Gastrocnemius medialis (tissue), 4 donors: ENCODE measurements at regions not wholly inside any gene's neighbourhood (a gene's known extent, or its start where the extent isn't known, plus 50 kb on each side); places are given as distances from the start of the nearest gene placed in this dataset.

Experiments
- ATAC-seq, 2 donors: fragments of 150-250 bp; one replicate each; pipeline ENCODE4 v1.9.1; 2016
- DNase-seq, 2 donors: peaks; one replicate each; pipeline ENCODE4 v3.0.0-alpha.2; 2019
- H3K27ac ChIP-seq, 4 donors: fragments of 200-600 bp; sonication (generic); 1 replicate in 1 of 4; 2 replicates in 3 of 4; pipeline ENCODE4 v1.5.1; 2016 to 2018; ENCODE audit warnings: mild to moderate bottlenecking in 2 of 4, moderate library complexity in 1 of 4
- H3K27me3 ChIP-seq, 3 donors: fragments of 200-600 bp; sonication (generic) in 2 of 3; 1 replicate in 1 of 3; 2 replicates in 2 of 3; pipeline versions ENCODE4 v1.5.1 to v1.6.0; 2016 to 2019; ENCODE audit warnings: mild to moderate bottlenecking in 1 of 3, moderate library complexity in 1 of 3
- H3K36me3 ChIP-seq, 2 donors: fragments of 200-600 bp; sonication (generic) in 1 of 2; one replicate each; pipeline ENCODE4 v1.5.1; 2017 to 2018
- H3K4me1 ChIP-seq, 2 donors: fragments of 200-600 bp; sonication (generic) in 1 of 2; one replicate each; pipeline ENCODE4 v1.5.1; 2016 to 2017; ENCODE audit warnings: mild to moderate bottlenecking in 2 of 2
- H3K4me3 ChIP-seq, 4 donors: fragments of 200-600 bp; sonication (generic) in 3 of 4; 1 replicate in 1 of 4; 2 replicates in 3 of 4; pipeline ENCODE4 v1.5.1; 2016 to 2019; ENCODE audit warnings: mild to moderate bottlenecking in 2 of 4
- H3K9me3 ChIP-seq, 3 donors: fragments of 200-600 bp; sonication (generic) in 2 of 3; 1 replicate in 1 of 3; 2 replicates in 2 of 3; pipeline ENCODE4 v1.5.1; 2016 to 2019
- CTCF ChIP-seq, 5 experiments: fragments of 450-650 bp in 3 of 5; fragments of 200-600 bp in 2 of 5; sonication (generic) in 2 of 5; IDR thresholded peaks in 4 of 5; conservative IDR thresholded peaks in 1 of 5; 1 replicate in 4 of 5; 2 replicates in 1 of 5; pipeline ENCODE4 v1.5.1; 2016 to 2019; ENCODE audit warnings: antibody characterized with exemption in 5 of 5, mild to moderate bottlenecking in 3 of 5, moderate library complexity in 3 of 5
- POLR2A ChIP-seq, 2 donors: fragments of 450-650 bp; IDR thresholded peaks; one replicate each; pipeline ENCODE4 v1.6.1; 2017; ENCODE audit warnings: antibody characterized with exemption in 2 of 2, mild to moderate bottlenecking in 2 of 2, moderate library complexity in 2 of 2
- in situ Hi-C, 4 donors: fragments of 200-750 bp; cut with MboI; loops; one replicate each; pipeline versions ENCODE4 v1.15.0 to v1.8.0; 2017; ENCODE audit warnings: low sequenced_read_pairs in 4 of 4
- intact Hi-C: fragments of 100-400 bp; cut with DNase I; formaldehyde crosslinking; loops from one replicate; pipeline ENCODE4 v1.15.1; 2023; ENCODE audit warnings: low total_unique reads

- TF ChIP-seq CTCF (IDR thresholded peaks at IDR 0.05 in 4 of 5, conservative IDR thresholded peaks at IDR 0.05 in 1 of 5) (no peak), POLR2A (IDR thresholded peaks at IDR 0.05) (no peak)
- DNase-seq (no peak), ATAC-seq (no peak)
- H3K36me3 ChIP-seq: no peaks in the 10 kb centered on the region
- H3K4me3 ChIP-seq: no peak overlapping the region
- H3K4me1 ChIP-seq: no peaks in the 10 kb centered on the region
- H3K27me3 ChIP-seq: no peaks in the 10 kb centered on the region
- intact Hi-C loops: no loop called here
- in situ Hi-C loops: no loop called here
- no peaks in the 10 kb centered on the region for H3K9me3 ChIP-seq
- H3K27ac ChIP-seq: no peak overlapping the region
Measured at GRCh38 chr14:38536376-38537038, 280.6 kb upstream of the CLEC14A start.

DNA sequence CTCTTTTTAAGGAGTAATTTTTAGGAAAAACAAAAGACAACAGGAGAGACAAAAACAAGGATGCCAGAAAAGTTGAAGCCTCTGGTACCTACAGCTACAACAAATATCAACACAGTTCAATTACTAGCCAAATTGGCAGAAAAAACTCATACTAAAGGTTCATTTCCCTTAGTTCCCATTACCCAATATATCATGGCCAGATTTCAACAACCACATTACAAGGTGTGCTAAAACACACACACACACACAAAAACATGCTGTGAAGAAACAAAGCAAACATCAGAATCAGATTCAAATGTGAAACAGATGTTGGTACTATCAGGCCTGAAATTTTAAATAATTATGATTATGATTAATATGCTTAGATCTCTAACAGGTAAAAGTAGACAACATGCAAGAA is 272.7 kb upstream of the CLEC14A start:
- Histone ChIP-seq H3K4me3 (no peak overlapping the region), H3K36me3 (no peaks in the 10 kb centered on the region), H3K27me3 (no peaks in the 10 kb centered on the region), H3K4me1 (no peaks in the 10 kb centered on the region), H3K9me3 (no peaks in the 10 kb centered on the region), H3K27ac (no peak overlapping the region)
- in situ Hi-C loops (no loop called here), intact Hi-C loops (no loop called here)
- TF ChIP-seq POLR2A (IDR thresholded peaks at IDR 0.05) (no peak), CTCF (IDR thresholded peaks at IDR 0.05 in 4 of 5, conservative IDR thresholded peaks at IDR 0.05 in 1 of 5) (no peak)
- no peak for ATAC-seq
- DNase-seq: no peak

DNA sequence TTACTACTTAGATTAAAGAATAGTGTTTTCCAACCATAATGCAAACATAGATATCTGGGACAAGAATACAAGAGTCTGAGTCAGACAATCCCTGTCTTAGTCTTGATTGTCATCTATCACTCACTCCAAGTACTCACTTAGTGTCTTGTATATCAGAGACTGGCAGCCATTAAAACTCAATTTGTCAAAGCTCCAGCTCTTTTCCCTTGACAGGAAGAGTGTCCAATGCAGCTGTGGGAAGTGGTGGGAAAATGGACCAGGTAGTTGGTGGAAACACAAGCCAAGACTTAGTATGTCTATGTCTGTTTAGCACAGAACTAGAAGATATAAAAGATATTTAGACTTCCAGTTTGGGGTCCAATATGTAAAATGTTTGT is 271.6 kb upstream of the CLEC14A start:
- intact Hi-C loops (no loop called here), in situ Hi-C loops (no loop called here)
- TF ChIP-seq CTCF (IDR thresholded peaks at IDR 0.05 in 4 of 5, conservative IDR thresholded peaks at IDR 0.05 in 1 of 5) (no peak), POLR2A (IDR thresholded peaks at IDR 0.05) (no peak)
- Histone ChIP-seq H3K9me3 (no peaks in the 10 kb centered on the region), H3K4me3 (no peak overlapping the region), H3K27ac (no peak overlapping the region), H3K27me3 (no peaks in the 10 kb centered on the region), H3K4me1 (no peaks in the 10 kb centered on the region), H3K36me3 (no peaks in the 10 kb centered on the region)
- no peak for DNase-seq
- no peak for ATAC-seq

DNA sequence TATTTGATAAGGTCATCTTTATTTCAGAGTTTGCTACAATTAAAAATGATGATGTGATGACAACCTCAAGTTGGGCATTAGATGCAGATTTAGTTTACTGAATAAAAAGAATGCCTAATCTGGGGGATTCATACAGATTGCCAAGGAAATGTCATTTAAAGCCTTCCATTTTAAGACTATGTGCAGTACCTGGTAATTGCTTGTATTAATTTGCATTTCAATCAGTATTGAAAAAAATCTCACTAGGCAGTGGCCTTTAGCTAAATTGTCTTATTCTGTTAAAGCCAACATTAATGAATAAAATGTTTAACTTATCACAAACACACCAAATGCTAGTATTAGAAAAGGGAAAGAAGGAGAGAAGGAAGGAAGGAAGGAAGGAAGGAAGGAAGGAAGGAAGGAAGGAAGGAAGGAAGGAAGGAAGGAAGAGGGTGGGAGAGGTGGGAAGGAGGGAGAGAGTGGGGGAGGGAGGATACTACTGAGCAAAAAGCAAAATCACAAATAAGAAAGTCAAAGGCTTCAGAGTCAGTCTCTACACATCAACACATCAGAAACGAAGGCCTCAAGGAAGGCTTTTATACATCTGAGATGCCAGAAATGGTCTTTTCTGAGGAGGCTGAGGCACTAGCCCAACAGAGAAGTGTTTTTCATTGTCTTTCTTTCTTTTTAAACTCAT is 271.1 kb upstream of the CLEC14A start:
- no peaks in the 10 kb centered on the region for H3K27me3 ChIP-seq
- intact Hi-C loops: no loop called here
- H3K27ac ChIP-seq: no peak overlapping the region
- ATAC-seq: no peak
- no peak for DNase-seq
- H3K9me3 ChIP-seq: no peaks in the 10 kb centered on the region
- no peaks in the 10 kb centered on the region for H3K36me3 ChIP-seq
- TF ChIP-seq POLR2A (IDR thresholded peaks at IDR 0.05) (no peak), CTCF (IDR thresholded peaks at IDR 0.05 in 4 of 5, conservative IDR thresholded peaks at IDR 0.05 in 1 of 5) (no peak)
- no peak overlapping the region for H3K4me3 ChIP-seq
- in situ Hi-C loops: no loop called here
- no peaks in the 10 kb centered on the region for H3K4me1 ChIP-seq
